ENCODE measurements at regions not wholly inside any gene's neighbourhood (a gene's known extent, or its start where the extent isn't known, plus 50 kb on each side); places are given as distances from the start of the nearest gene placed in this dataset.

GRCh38 chr17:77670173-77670572 lies 288.3 kb upstream of the TNRC6C start:
- DNase-seq, result no peak

- no peak for DNase-seq
These were observed 284.1 kb upstream of the TNRC6C start for GRCh38 chr17:77674358-77674757.

- no peak for DNase-seq
These were observed 283.1 kb upstream of the TNRC6C start for GRCh38 chr17:77675411-77675810.

- no peak for DNase-seq
These were observed 282.7 kb upstream of the TNRC6C start for GRCh38 chr17:77675816-77676215.

- DNase-seq, result no peak
These were observed 282.3 kb upstream of the TNRC6C start for GRCh38 chr17:77676237-77676661.

- DNase-seq, result no peak
These were observed 281.3 kb upstream of the TNRC6C start for GRCh38 chr17:77677211-77677610.

GRCh38 chr17:77677630-77678029 lies 280.9 kb upstream of the TNRC6C start:
- DNase-seq, result no peak

GRCh38 chr17:77679589-77679988 lies 278.9 kb upstream of the TNRC6C start:
- DNase-seq, result peak in 1 of 2 experiments; percentile 19

- DNase-seq, result peak; percentile 56
These were observed 276.6 kb upstream of the TNRC6C start for GRCh38 chr17:77681861-77682260.

GRCh38 chr17:77684803-77685798 lies 273.4 kb upstream of the TNRC6C start:
- no peak for DNase-seq

- DNase-seq, result no peak
These were observed 272.5 kb upstream of the TNRC6C start for GRCh38 chr17:77685881-77686486.

GRCh38 chr17:77686903-77687302 lies 271.6 kb upstream of the TNRC6C start:
- no peak for DNase-seq

GRCh38 chr17:77687417-77687816 lies 271.1 kb upstream of the TNRC6C start:
- no peak for DNase-seq

- no peak for DNase-seq
These were observed 270.6 kb upstream of the TNRC6C start for GRCh38 chr17:77687921-77688320.

- DNase-seq, result no peak
These were observed 270.1 kb upstream of the TNRC6C start for GRCh38 chr17:77688369-77688768.

GRCh38 chr17:77690271-77691161 lies 268.0 kb upstream of the TNRC6C start:
- DNase-seq, result no peak

- no peak for DNase-seq
These were observed 267.1 kb upstream of the TNRC6C start for GRCh38 chr17:77691216-77692085.

- DNase-seq, result no peak
These were observed 265.8 kb upstream of the TNRC6C start for GRCh38 chr17:77692571-77693161.

- no peak for DNase-seq
These were observed 265.2 kb upstream of the TNRC6C start for GRCh38 chr17:77693301-77693700.

GRCh38 chr17:77693776-77694175 lies 264.7 kb upstream of the TNRC6C start:
- DNase-seq, result no peak
